ENCODE measurements at regions not wholly inside any gene's neighbourhood (a gene's known extent, or its start where the extent isn't known, plus 50 kb on each side); places are given as distances from the start of the nearest gene placed in this dataset.

DNA sequence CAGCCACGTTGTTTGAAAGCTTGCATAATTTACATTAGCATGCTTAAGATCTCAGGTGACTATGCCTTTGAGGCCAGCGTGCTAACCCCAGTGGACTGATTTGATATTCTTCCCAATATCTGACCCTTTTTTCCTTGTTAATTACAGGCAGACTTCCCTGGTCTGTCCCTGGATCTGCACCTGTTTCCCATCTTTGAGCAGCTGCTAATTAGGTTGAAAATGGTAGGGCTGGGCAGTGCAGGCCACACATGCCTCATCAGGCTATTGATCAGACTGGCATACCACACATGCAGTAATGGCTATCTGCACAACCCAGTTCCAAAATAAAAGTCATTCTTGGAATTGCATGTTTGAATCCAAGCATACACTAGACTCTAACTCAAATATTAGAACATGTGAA, 164.3 kb upstream of the TFAP2D start:
- TF ChIP-seq, protein P1, sequence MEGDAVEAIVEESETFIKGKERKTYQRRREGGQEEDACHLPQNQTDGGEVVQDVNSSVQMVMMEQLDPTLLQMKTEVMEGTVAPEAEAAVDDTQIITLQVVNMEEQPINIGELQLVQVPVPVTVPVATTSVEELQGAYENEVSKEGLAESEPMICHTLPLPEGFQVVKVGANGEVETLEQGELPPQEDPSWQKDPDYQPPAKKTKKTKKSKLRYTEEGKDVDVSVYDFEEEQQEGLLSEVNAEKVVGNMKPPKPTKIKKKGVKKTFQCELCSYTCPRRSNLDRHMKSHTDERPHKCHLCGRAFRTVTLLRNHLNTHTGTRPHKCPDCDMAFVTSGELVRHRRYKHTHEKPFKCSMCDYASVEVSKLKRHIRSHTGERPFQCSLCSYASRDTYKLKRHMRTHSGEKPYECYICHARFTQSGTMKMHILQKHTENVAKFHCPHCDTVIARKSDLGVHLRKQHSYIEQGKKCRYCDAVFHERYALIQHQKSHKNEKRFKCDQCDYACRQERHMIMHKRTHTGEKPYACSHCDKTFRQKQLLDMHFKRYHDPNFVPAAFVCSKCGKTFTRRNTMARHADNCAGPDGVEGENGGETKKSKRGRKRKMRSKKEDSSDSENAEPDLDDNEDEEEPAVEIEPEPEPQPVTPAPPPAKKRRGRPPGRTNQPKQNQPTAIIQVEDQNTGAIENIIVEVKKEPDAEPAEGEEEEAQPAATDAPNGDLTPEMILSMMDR (IDR thresholded peaks at IDR 0.05), result no peak
- TF ChIP-seq POLR2A (IDR thresholded peaks at IDR 0.05) (no peak), EP300 (IDR thresholded peaks at IDR 0.05; ENCODE audit: low read depth) (no peak)
